Brain pericyte (primary cell): ENCODE measurements at regions not wholly inside any gene's neighbourhood (a gene's known extent, or its start where the extent isn't known, plus 50 kb on each side); places are given as distances from the start of the nearest gene placed in this dataset.
"Not testable (repeated sequence)": the region's sequence is repeated elsewhere in the genome, so short reads cannot be mapped to it uniquely, and the experiment has no call there.

Source experiments
- DNase-seq: peaks from one replicate; pipeline ENCODE4 v3.0.0-alpha.2; 2012; ENCODE audit warnings: low read depth, low spot score

- no peak for DNase-seq
These were observed 187.3 kb upstream of the KIF2B start for GRCh38 chr17:53635444-53635843.

- no peak for DNase-seq
These were observed 188.9 kb upstream of the KIF2B start for GRCh38 chr17:53633856-53634255.

GRCh38 chr17:53631486-53631885, 191.2 kb upstream of the KIF2B start:
- no peak for DNase-seq

GRCh38 chr17:53630638-53631037, 192.1 kb upstream of the KIF2B start:
- DNase-seq = no peak

GRCh38 chr17:53630115-53630514, 192.6 kb upstream of the KIF2B start:
- no peak for DNase-seq

- no peak for DNase-seq
These were observed 193.5 kb upstream of the KIF2B start for GRCh38 chr17:53629188-53629587.

GRCh38 chr17:53628011-53628410, 194.7 kb upstream of the KIF2B start:
- no peak for DNase-seq

GRCh38 chr17:53627511-53627910, 195.2 kb upstream of the KIF2B start:
- DNase-seq = no peak

- no peak for DNase-seq
These were observed 196.4 kb upstream of the KIF2B start for GRCh38 chr17:53626286-53626685.

GRCh38 chr17:53619025-53619424, 203.7 kb upstream of the KIF2B start:
- no peak for DNase-seq

GRCh38 chr17:53608208-53608607, 214.5 kb upstream of the KIF2B start:
- DNase-seq = not testable (repeated sequence)

GRCh38 chr17:53607475-53607874, 215.3 kb upstream of the KIF2B start:
- no peak for DNase-seq

GRCh38 chr17:53588317-53588716, 234.4 kb upstream of the KIF2B start:
- no peak for DNase-seq

- DNase-seq = no peak
These were observed 248.7 kb upstream of the KIF2B start for GRCh38 chr17:53574038-53574437.

- DNase-seq = no peak
These were observed 251.4 kb upstream of the KIF2B start for GRCh38 chr17:53571342-53571741.

GRCh38 chr17:53570731-53571130, 252.0 kb upstream of the KIF2B start:
- no peak for DNase-seq

GRCh38 chr17:53560953-53561352, 261.8 kb upstream of the KIF2B start:
- no peak for DNase-seq

- DNase-seq = no peak
These were observed 274.5 kb upstream of the KIF2B start for GRCh38 chr17:53548252-53548651.

- DNase-seq = no peak
These were observed 279.3 kb upstream of the KIF2B start for GRCh38 chr17:53543472-53543871.

GRCh38 chr17:53538129-53538617, 284.6 kb upstream of the KIF2B start:
- no peak for DNase-seq

- no peak for DNase-seq
These were observed 295.3 kb upstream of the KIF2B start for GRCh38 chr17:53527473-53527872.

GRCh38 chr17:53525590-53525989, 297.1 kb upstream of the KIF2B start:
- DNase-seq = no peak

GRCh38 chr17:53516636-53517035, 306.1 kb upstream of the KIF2B start:
- DNase-seq = no peak

GRCh38 chr17:53499277-53499676, 323.4 kb upstream of the KIF2B start:
- DNase-seq = no peak
